ENCODE measurements at regions not wholly inside any gene's neighbourhood (a gene's known extent, or its start where the extent isn't known, plus 50 kb on each side); places are given as distances from the start of the nearest gene placed in this dataset.
A peak's percentile ranks its signal among the peaks of the same experiment; 100 is the strongest.

GRCh38 chr1:18039102-18039501 is 68.5 kb upstream of the IGSF21 start:
- intact Hi-C loops (cut with DNase I), result no loop called here
- Histone ChIP-seq H3K4me3 (no peak overlapping the region), H3K27ac (replicated peaks in 1 of 4) (no peak overlapping the region), H3K27me3 (peaks cover 0 to 36% (median 0%) of the 10 kb centered on the region in 4 donors), H3K4me1 (no peaks in the 10 kb centered on the region), H3K36me3 (no peaks in the 10 kb centered on the region), H3K9me3 (no peaks in the 10 kb centered on the region)
- DNase-seq (ENCODE audit: extremely low spot score), result no peak
- 87% methylated on average over 1 of the region's 1 CpG for WGBS
- TF ChIP-seq CTCF (IDR thresholded peaks at IDR 0.05) (no peak), POLR2AphosphoS5 (IDR thresholded peaks at IDR 0.05) (no peak), EP300 (IDR thresholded peaks at IDR 0.05) (no peak), POLR2A (IDR thresholded peaks at IDR 0.05; ENCODE audit: low read depth) (no peak)

DNA sequence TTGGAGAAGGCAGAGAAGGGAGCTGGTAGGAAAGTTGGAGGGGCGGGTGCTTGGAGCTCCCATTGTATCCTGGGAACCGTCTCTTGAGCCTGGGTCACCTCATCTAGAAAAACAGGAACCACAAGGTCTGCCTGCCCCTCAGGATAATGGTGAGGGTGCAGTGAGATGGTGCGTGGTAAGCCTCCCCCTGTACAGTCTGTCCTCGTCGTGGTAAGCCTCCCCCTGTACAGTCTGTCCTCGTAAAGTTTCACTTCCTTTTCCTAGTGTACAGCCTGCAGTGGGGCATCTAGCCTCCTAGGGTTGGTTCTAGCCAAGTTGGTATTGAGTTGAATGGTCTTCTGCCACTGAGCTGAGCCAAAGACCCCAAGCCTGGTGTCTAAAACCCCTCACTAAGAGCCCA is 66.5 kb upstream of the IGSF21 start:
- Histone ChIP-seq H3K9me3 (no peaks in the 10 kb centered on the region), H3K4me1 (no peaks in the 10 kb centered on the region), H3K27ac (replicated peaks in 1 of 4) (no peak overlapping the region), H3K36me3 (no peaks in the 10 kb centered on the region), H3K27me3 (peaks cover 0 to 35% (median 0%) of the 10 kb centered on the region in 4 donors), H3K4me3 (no peak overlapping the region)
- no peak for DNase-seq (ENCODE audit: extremely low spot score)
- WGBS, result 54% methylated on average over 4 of the region's 6 CpGs
- peak; percentile 17 for TF ChIP-seq EP300 (IDR thresholded peaks at IDR 0.05)
- no peak for TF ChIP-seq POLR2AphosphoS5 (IDR thresholded peaks at IDR 0.05)
- intact Hi-C loops (cut with DNase I), result no loop called here

- Histone ChIP-seq H3K36me3 (no peaks in the 10 kb centered on the region), H3K27me3 (peaks cover 0 to 39% (median 0%) of the 10 kb centered on the region in 4 donors), H3K9me3 (no peaks in the 10 kb centered on the region), H3K27ac (replicated peaks in 1 of 4) (no peak overlapping the region), H3K4me1 (no peaks in the 10 kb centered on the region), H3K4me3 (no peak overlapping the region)
- no peak for DNase-seq (ENCODE audit: extremely low spot score)
- TF ChIP-seq CTCF (IDR thresholded peaks at IDR 0.05) (no peak), POLR2AphosphoS5 (IDR thresholded peaks at IDR 0.05) (no peak), EP300 (IDR thresholded peaks at IDR 0.05) (no peak), POLR2A (IDR thresholded peaks at IDR 0.05; ENCODE audit: low read depth) (no peak)
- 79% methylated on average over 9 of the region's 11 CpGs for WGBS
- intact Hi-C loops (cut with DNase I), result no loop called here
Observed at GRCh38 chr1:18041685-18042355, 65.8 kb upstream of the IGSF21 start.

- peaks cover 0 to 45% (median 0%) of the 10 kb centered on the region in 4 donors for H3K27me3 ChIP-seq
Observed at GRCh38 chr1:18043871-18044270, 63.7 kb upstream of the IGSF21 start.

DNA sequence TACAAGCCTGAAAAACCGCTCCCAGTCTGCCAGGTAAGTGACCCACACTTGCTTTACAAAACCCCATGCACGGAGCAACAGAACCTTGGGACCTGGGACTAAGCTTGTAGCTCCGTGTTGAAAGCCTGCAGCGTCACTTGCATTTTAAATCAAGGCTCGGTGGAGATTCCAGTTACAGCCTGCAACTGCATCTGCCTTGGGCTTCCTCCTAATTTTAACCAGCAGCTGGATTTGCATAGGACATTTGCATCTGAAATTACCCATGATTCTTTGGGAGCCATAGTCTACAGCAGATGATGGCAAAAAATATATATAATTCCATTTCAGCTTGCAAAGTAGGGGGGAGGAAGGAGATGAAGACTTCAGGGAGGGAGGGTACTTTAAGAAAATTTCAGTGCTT is 62.4 kb upstream of the IGSF21 start:
- Histone ChIP-seq H3K27ac (replicated peaks in 1 of 4) (no peak overlapping the region), H3K36me3 (no peaks in the 10 kb centered on the region), H3K27me3 (peaks cover 0 to 38% (median 0%) of the 10 kb centered on the region in 4 donors), H3K4me1 (no peaks in the 10 kb centered on the region), H3K9me3 (no peaks in the 10 kb centered on the region), H3K4me3 (no peak overlapping the region)
- TF ChIP-seq POLR2A (IDR thresholded peaks at IDR 0.05; ENCODE audit: low read depth), result no peak
- TF ChIP-seq CTCF (IDR thresholded peaks at IDR 0.05), result no peak
- TF ChIP-seq POLR2AphosphoS5 (IDR thresholded peaks at IDR 0.05), result no peak
- no peak for TF ChIP-seq EP300 (IDR thresholded peaks at IDR 0.05)
- no peak for DNase-seq (ENCODE audit: extremely low spot score)
- WGBS, result 57% methylated on average over 5 of the region's 5 CpGs
- intact Hi-C loops (cut with DNase I), result no loop called here

More at GRCh38 chr1:18043871-18044270, 63.7 kb upstream of the IGSF21 start:
- DNase-seq (ENCODE audit: extremely low spot score), result no peak
- Histone ChIP-seq H3K27ac (replicated peaks in 1 of 4) (no peak overlapping the region), H3K36me3 (no peaks in the 10 kb centered on the region), H3K9me3 (no peaks in the 10 kb centered on the region), H3K4me3 (no peak overlapping the region), H3K4me1 (no peaks in the 10 kb centered on the region)
- intact Hi-C loops (cut with DNase I), result no loop called here
- TF ChIP-seq POLR2A (IDR thresholded peaks at IDR 0.05; ENCODE audit: low read depth), result no peak
- TF ChIP-seq CTCF (IDR thresholded peaks at IDR 0.05), result no peak
- TF ChIP-seq POLR2AphosphoS5 (IDR thresholded peaks at IDR 0.05), result no peak
- TF ChIP-seq EP300 (IDR thresholded peaks at IDR 0.05), result no peak
- 76% methylated on average over 2 of the region's 2 CpGs for WGBS
